ENCODE measurements at regions not wholly inside any gene's neighbourhood (a gene's known extent, or its start where the extent isn't known, plus 50 kb on each side); places are given as distances from the start of the nearest gene placed in this dataset.
"Not testable (repeated sequence)": the region's sequence is repeated elsewhere in the genome, so short reads cannot be mapped to it uniquely, and the experiment has no call there.

DNA sequence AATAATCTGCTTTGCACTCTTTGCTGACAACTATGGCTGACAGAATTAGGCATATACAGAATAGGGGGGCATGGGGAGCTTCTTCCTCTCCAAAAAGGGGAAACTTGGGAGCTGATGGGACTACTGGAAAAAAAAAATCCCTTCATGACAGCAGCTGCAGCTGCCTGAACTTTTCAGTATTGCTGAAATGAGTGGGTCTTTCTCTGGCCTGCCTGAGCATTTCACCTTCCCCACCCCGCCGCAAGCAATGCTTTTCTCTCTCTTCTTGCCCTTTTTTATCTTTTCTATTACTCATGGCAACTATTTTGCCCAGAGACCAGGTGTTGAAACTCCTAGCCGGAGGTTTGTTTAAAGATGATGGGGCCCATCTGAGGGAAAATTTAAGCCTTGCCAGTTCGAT, 244.9 kb downstream of the SEMA3D start:
- H3K27ac Mint-ChIP-seq = no peak overlapping the region

DNA sequence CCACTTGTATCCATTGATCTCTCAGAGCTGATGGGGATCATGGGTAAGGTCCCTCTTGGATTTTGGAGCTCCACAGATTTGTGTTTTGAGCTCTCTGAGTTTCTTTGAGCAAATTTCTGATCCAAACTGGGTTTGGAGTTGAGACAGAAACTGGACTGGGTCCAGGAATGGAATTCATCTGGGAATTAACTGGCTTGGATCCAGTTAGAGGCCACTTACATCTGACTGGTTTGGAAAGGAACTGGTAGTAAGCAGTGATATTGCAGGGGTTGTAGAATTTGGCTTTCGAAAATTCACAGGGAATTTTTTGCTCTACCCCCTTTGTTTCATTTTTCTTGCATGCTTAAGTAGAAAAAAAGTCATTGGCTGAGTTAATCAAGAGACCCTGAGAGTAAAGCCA, 245.6 kb downstream of the SEMA3D start:
- Mint-ChIP-seq H3K27ac (no peak overlapping the region), H3K9me3 (no peaks in the 10 kb centered on the region), H3K27me3 (no peaks in the 10 kb centered on the region), H3K4me1 (no peaks in the 10 kb centered on the region), H3K36me3 (ENCODE audit: low read depth) (no peaks in the 10 kb centered on the region), H3K4me3 (no peak overlapping the region)
- DNase-seq = no peak
- POLR2A ChIA-PET = no interaction called here
- CTCF ChIA-PET = no interaction called here

More for the DNA sequence above, 244.9 kb downstream of the SEMA3D start:
- ChIA-PET CTCF (no interaction called here), POLR2A (no interaction called here)
- Mint-ChIP-seq H3K4me1 (no peaks in the 10 kb centered on the region), H3K27me3 (no peaks in the 10 kb centered on the region), H3K9me3 (no peaks in the 10 kb centered on the region), H3K36me3 (ENCODE audit: low read depth) (no peaks in the 10 kb centered on the region), H3K4me3 (no peak overlapping the region)
- DNase-seq = no peak

DNA sequence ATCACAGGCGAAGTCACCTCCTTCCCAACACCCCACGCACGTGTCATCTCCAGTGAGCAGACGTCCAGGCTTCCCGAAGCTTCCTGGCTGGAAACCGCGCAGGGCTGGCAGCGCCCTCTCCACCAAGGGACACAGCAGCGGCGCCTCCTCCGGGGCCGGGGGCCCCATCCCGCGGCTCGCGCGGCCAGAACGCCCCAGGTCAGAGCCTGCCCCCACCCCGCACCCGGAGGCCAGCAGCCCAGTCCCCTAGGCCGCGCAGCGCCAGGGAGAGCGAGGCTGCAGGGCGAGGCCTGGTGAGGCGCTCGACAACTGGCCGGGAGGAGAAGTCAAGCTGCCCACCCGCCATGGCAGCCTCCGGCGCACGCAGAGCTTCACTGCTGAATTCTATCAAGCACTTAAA, 247.0 kb downstream of the SEMA3D start:
- Mint-ChIP-seq H3K4me3 (no peak overlapping the region), H3K9me3 (no peaks in the 10 kb centered on the region), H3K36me3 (ENCODE audit: low read depth) (no peaks in the 10 kb centered on the region), H3K4me1 (no peaks in the 10 kb centered on the region), H3K27ac (no peak overlapping the region), H3K27me3 (no peaks in the 10 kb centered on the region)
- POLR2A ChIA-PET = no interaction called here
- CTCF ChIA-PET = no interaction called here
- no peak for DNase-seq

DNA sequence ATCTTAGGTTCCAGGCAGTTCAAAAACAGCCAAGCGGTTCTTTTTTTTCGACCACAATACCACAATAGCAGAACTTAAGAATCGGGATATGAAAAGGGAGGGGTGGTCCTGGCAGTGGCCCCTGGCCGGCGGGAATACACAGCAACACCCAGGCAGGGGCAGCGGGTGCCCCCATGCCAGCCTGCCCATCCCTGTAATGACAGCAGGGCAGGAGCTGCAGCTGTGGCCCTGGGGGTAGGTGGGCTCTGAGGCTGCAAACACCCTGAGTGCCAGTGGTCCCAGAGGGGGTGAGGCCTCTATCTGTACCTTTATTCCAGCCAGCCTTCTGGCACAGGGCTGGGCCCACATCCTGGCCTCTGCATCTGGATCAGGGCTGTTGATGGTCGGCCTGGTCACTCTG, 247.4 kb downstream of the SEMA3D start:
- no peaks in the 10 kb centered on the region for H3K4me1 Mint-ChIP-seq
- no peak overlapping the region for H3K27ac Mint-ChIP-seq
- no peaks in the 10 kb centered on the region for H3K9me3 Mint-ChIP-seq
- no peaks in the 10 kb centered on the region for H3K36me3 Mint-ChIP-seq (ENCODE audit: low read depth)
- DNase-seq = no peak
- ChIA-PET POLR2A (no interaction called here), CTCF (no interaction called here)
- H3K4me3 Mint-ChIP-seq = no peak overlapping the region
- no peaks in the 10 kb centered on the region for H3K27me3 Mint-ChIP-seq

DNA sequence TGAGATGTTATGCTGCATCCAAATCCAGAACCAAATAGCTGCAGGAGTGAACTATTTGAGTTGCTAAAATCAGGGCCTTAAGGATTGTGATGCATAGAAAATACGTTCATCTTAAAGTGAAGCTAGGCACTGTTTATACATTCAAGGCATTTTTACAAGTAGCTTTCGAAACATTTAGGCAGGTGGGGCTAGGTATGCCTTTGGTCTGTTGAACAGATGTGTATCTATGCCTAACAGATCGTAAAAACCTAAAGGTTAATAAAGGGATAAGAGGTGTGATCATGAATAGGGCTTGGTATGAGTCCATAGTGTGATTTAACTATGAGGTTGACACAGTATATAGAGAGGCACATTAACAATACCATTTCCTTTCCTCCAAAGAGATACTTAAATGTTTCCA, 262.5 kb downstream of the SEMA3D start:
- no peaks in the 10 kb centered on the region for H3K36me3 Mint-ChIP-seq (ENCODE audit: low read depth)
- H3K4me1 Mint-ChIP-seq = no peaks in the 10 kb centered on the region
- POLR2A ChIA-PET = no interaction called here
- no peaks in the 10 kb centered on the region for H3K27me3 Mint-ChIP-seq
- H3K9me3 Mint-ChIP-seq = no peaks in the 10 kb centered on the region
- no peak overlapping the region for H3K4me3 Mint-ChIP-seq
- DNase-seq = no peak
- no peak overlapping the region for H3K27ac Mint-ChIP-seq
- CTCF ChIA-PET = no interaction called here

DNA sequence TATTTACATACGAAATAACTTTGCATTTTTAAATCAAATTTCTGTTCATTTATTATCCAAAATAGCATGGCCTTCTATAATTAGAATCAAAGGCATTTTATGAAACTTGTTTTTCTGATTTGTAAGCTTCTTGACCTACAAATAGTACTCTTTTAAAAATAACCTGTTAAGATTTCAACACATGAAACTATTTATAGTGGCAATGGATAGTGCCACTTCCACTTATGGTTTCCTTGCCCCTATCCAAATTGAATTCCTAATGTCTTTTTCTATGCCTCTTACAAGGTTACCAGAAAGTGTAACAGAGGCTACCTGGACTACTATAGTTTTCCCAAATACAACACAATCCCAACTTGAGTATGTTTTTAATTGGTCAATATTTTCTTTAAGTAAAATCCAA, 263.5 kb downstream of the SEMA3D start:
- POLR2A ChIA-PET = no interaction called here
- Mint-ChIP-seq H3K4me3 (no peak overlapping the region), H3K9me3 (no peaks in the 10 kb centered on the region), H3K36me3 (ENCODE audit: low read depth) (no peaks in the 10 kb centered on the region), H3K27ac (no peak overlapping the region), H3K4me1 (no peaks in the 10 kb centered on the region), H3K27me3 (no peaks in the 10 kb centered on the region)
- DNase-seq = no peak
- CTCF ChIA-PET = no interaction called here

DNA sequence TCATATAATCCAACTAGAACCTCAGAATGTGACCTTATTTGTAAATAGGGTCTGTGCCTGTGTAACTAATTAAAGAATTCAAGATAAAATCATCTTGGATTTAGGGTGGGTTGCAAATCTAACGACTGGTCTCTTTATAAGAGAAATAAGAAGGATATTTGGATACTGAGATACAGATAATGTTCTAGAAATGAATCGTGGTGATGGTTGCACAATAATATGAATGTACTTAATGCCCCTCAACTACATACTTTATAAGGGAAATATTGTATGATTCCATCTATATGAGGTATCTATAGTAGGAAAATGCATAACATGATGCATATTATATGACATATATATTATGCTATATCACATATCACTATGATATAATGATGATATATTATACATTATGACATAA, 265.7 kb downstream of the SEMA3D start:
- no peaks in the 10 kb centered on the region for H3K9me3 Mint-ChIP-seq
- H3K4me1 Mint-ChIP-seq = no peaks in the 10 kb centered on the region
- H3K4me3 Mint-ChIP-seq = no peak overlapping the region
- no peaks in the 10 kb centered on the region for H3K36me3 Mint-ChIP-seq (ENCODE audit: low read depth)
- no peak for DNase-seq
- ChIA-PET CTCF (no interaction called here), POLR2A (no interaction called here)
- no peaks in the 10 kb centered on the region for H3K27me3 Mint-ChIP-seq
- H3K27ac Mint-ChIP-seq = no peak overlapping the region

DNA sequence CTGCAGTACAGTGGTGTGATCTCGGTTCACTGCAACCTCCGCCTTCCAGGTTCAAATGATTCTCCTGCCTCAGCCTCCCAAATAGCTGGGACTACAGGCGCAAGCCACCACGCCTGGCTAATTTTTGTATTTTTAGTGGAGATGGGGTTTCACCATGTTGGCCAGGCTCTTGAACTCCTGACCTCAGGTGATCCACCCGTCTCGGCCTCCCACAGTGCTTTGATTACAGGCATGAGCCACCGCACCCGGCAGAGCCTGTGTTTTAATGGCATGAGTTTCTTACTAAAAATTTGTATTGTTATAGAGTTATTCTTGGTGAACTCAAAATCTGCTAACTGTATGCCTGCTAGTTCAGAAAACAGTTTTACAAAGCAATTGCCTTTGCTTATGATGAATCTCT, 269.9 kb downstream of the SEMA3D start:
- H3K4me1 Mint-ChIP-seq; H3K9me3 Mint-ChIP-seq; POLR2A ChIA-PET; DNase-seq; CTCF ChIA-PET; H3K27me3 Mint-ChIP-seq; H3K4me3 Mint-ChIP-seq; H3K36me3 Mint-ChIP-seq (ENCODE audit: low read depth); H3K27ac Mint-ChIP-seq: not testable (repeated sequence)

DNA sequence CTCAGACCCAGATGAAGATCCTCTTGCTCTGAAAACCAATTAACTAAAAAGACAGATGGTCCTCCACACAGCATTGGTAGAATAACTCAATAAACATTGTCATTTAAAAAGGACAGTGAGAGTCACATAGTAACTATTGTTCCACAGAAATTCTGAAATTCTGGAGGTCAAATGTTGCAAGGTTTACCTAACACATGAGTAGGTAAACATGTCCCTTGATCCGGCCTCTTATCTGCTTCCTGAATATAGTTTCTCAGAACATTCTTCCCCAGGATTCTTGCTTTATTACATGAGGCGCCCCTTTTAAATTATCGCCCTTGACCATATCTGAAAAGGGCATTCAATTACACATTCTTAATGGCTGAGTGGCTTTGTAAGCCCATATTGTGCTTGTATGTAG, 270.7 kb downstream of the SEMA3D start:
- DNase-seq = no peak
- Mint-ChIP-seq H3K27me3 (no peaks in the 10 kb centered on the region), H3K4me3 (no peak overlapping the region), H3K9me3 (no peaks in the 10 kb centered on the region), H3K27ac (no peak overlapping the region), H3K4me1 (no peaks in the 10 kb centered on the region), H3K36me3 (ENCODE audit: low read depth) (no peaks in the 10 kb centered on the region)
- ChIA-PET POLR2A (no interaction called here), CTCF (no interaction called here)

DNA sequence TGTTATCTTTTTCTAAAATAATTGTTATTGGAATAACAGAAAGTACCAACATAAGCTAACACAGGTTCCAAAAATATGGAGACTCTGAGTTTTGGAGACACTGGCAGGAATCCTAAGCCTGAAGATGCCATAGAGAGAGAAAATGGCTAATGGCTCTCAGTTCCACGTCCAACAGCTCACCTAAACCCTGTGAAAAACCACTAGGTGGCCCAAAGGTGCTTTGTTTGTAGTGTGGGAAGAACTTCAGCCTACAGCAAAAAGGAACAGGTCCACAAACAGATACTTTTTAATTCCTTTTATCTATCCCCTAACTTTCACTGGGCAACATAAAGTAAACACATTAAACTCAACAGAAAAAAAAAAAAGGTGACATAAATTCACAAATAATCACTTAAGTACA, 272.3 kb downstream of the SEMA3D start:
- Mint-ChIP-seq H3K9me3 (no peaks in the 10 kb centered on the region), H3K4me1 (no peaks in the 10 kb centered on the region), H3K27me3 (no peaks in the 10 kb centered on the region), H3K27ac (no peak overlapping the region), H3K4me3 (no peak overlapping the region), H3K36me3 (ENCODE audit: low read depth) (no peaks in the 10 kb centered on the region)
- no peak for DNase-seq
- CTCF ChIA-PET = no interaction called here
- POLR2A ChIA-PET = no interaction called here

DNA sequence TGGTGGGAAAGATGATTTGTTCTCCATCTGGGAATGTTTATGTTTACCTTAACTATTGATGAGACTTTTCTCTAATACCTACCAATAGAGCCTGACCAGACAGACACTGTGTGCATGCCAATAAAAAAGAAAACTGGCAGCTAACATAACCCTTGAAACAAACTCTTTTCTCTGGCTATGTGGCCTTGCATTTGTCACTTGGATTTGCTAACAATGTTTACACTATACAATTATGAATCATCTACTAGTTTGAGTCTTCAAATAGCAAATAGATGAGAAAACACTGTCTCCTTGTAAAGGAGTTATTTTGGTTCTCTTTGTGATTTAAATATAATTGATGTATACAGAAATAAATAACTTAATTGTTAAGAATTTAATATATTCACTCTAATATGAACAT, 273.1 kb downstream of the SEMA3D start:
- Mint-ChIP-seq H3K9me3 (no peaks in the 10 kb centered on the region), H3K27me3 (no peaks in the 10 kb centered on the region), H3K36me3 (ENCODE audit: low read depth) (no peaks in the 10 kb centered on the region), H3K4me3 (no peak overlapping the region), H3K27ac (no peak overlapping the region), H3K4me1 (no peaks in the 10 kb centered on the region)
- CTCF ChIA-PET = no interaction called here
- no peak for DNase-seq
- POLR2A ChIA-PET = no interaction called here

DNA sequence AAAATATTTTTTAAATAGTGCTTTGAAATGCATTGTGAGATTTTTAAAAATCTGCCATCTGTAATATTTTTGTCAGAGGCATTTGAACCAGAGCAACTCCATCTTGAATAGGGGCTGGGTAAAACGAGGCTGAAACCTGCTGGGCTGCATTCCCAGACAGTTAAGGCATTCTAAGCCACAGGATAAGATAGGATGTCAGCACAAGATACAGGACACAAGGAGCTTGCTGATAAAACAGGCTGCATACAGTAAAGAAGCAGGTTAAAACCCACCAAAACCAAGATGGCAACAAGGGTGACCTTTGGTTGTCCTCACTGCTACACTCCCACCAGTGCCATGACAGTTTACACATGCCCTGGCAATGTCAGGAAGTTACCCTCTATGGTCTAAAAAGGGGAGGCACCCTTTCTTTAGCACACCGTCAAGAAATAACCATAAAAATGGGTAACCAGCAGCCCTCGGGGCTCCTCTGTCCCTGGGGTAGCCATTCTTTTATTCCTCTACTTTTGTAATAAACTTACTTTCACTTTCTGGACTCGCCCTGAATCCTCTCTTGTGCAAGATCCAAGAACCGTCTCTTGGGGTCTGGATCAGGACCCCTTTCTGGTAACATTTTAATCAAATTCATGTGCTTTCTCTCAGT, 273.7 kb downstream of the SEMA3D start:
- no peaks in the 10 kb centered on the region for H3K4me1 Mint-ChIP-seq
- no peak for DNase-seq
- no peak overlapping the region for H3K4me3 Mint-ChIP-seq
- ChIA-PET POLR2A (no interaction called here), CTCF (no interaction called here)
- no peaks in the 10 kb centered on the region for H3K27me3 Mint-ChIP-seq
- H3K9me3 Mint-ChIP-seq = no peaks in the 10 kb centered on the region
- no peak overlapping the region for H3K27ac Mint-ChIP-seq
- H3K36me3 Mint-ChIP-seq (ENCODE audit: low read depth) = no peaks in the 10 kb centered on the region

DNA sequence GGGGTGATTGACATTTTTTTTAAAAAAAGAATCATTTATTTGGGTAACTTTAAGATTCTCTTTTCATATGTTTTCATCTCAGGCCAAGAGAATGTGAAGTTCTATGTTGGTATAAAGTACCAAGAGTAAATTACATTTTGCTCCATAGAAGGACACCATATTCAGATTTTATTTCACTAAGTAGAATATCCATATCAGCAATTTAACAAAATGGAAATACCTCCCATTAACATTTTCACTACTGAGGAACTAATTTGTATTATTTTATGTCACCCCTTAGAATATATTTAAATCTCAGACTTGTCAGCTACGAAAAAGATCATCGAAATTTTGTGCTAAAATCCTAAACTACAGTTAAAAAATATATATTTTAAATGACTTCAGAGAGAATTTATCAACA, 274.3 kb downstream of the SEMA3D start:
- Mint-ChIP-seq H3K27me3 (no peaks in the 10 kb centered on the region), H3K27ac (no peak overlapping the region), H3K4me1 (no peaks in the 10 kb centered on the region), H3K4me3 (no peak overlapping the region), H3K36me3 (ENCODE audit: low read depth) (no peaks in the 10 kb centered on the region), H3K9me3 (no peaks in the 10 kb centered on the region)
- ChIA-PET CTCF (no interaction called here), POLR2A (no interaction called here)
- DNase-seq = no peak

DNA sequence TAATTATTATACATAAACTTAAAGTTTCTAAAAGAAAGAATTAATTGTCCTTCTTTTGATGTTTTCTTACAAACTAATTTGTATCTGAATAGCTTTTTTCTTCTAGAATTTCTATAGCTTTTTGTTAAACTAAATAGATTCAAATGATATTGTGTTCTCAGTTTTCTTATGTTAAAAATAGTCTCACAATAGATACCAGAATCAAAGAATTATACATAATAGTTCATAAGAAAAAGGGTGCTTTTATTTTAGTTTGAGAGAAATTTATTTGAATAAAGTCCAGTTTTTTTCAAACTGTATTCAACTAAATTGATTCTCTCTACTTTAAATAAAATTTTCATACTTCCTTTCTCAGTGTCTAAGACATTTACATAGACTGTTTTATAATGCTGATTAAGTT, 274.8 kb downstream of the SEMA3D start:
- POLR2A ChIA-PET = no interaction called here
- DNase-seq = no peak
- CTCF ChIA-PET = no interaction called here
- H3K36me3 Mint-ChIP-seq (ENCODE audit: low read depth) = no peaks in the 10 kb centered on the region
- no peak overlapping the region for H3K4me3 Mint-ChIP-seq
- H3K27me3 Mint-ChIP-seq = no peaks in the 10 kb centered on the region
- no peaks in the 10 kb centered on the region for H3K4me1 Mint-ChIP-seq
- no peaks in the 10 kb centered on the region for H3K9me3 Mint-ChIP-seq
- H3K27ac Mint-ChIP-seq = no peak overlapping the region

DNA sequence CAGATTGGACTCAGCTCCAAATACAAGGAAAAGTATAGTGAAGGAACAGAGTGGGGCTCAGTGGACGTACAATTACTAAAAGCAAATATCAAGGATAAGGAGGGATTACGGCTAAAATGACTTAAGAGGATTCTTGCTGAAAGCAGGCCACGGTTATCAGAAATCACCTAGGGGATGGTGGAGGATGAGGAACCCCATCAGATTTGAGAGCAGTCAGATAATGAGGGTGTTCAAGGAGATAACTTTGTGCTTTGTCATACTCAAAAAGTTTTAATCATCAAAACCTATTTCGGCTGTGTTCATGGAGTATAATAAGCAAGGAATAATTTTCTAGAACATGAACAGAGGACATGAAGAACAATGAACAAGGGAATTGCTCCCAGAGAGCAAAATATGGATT, 275.8 kb downstream of the SEMA3D start:
- Mint-ChIP-seq H3K27ac (no peak overlapping the region), H3K9me3 (no peaks in the 10 kb centered on the region), H3K4me3 (no peak overlapping the region), H3K4me1 (no peaks in the 10 kb centered on the region), H3K36me3 (ENCODE audit: low read depth) (no peaks in the 10 kb centered on the region), H3K27me3 (no peaks in the 10 kb centered on the region)
- CTCF ChIA-PET = no interaction called here
- no peak for DNase-seq
- POLR2A ChIA-PET = no interaction called here

Measured in activated CD4-positive, alpha-beta T cell treated with anti-CD3 and anti-CD28 coated beads, Interleukin-2, amount 10 ng/mL, durations not matched to agents 7 days and 5 days (primary cell).